Neural cell (in vitro differentiated cells): ENCODE measurements at regions not wholly inside any gene's neighbourhood (a gene's known extent, or its start where the extent isn't known, plus 50 kb on each side); places are given as distances from the start of the nearest gene placed in this dataset.

Experiments
- EP300 ChIP-seq: fragments of 450-650 bp; conservative IDR thresholded peaks from 2 replicates; pipeline ENCODE4 v1.6.1; 2014; ENCODE audit warnings: antibody characterized with exemption, mild to moderate bottlenecking, moderate library complexity; ENCODE audit not compliant: poor library complexity, severe bottlenecking
- EZH2 ChIP-seq: fragments of 200-600, 300-800 bp; shearing (Covaris generic), sonication (generic); IDR thresholded peaks from 2 replicates; pipeline ENCODE4 v1.6.1; 2014; ENCODE audit warnings: antibody characterized with exemption, low read length, borderline replicate concordance, mild to moderate bottlenecking; ENCODE audit not compliant: insufficient read depth, poor library complexity, severe bottlenecking
- POLR2AphosphoS5 ChIP-seq: IDR thresholded peaks from 2 replicates; pipeline ENCODE4 v1.6.1; 2012
- RAD21 ChIP-seq: fragments of 450-650 bp; conservative IDR thresholded peaks from 2 replicates; pipeline ENCODE4 v1.6.1; 2014; ENCODE audit warnings: antibody characterized with exemption, mild to moderate bottlenecking, moderate library complexity
- TF ChIP-seq, protein P1 (sequence below): fragments of 450-650 bp; IDR thresholded peaks from 2 replicates; pipeline ENCODE4 v1.5.1; 2014; ENCODE audit warnings: antibody characterized with exemption, mild to moderate bottlenecking, moderate library complexity; ENCODE audit not compliant: poor library complexity, severe bottlenecking
- TF ChIP-seq, protein P2 (sequence below): IDR thresholded peaks from 2 replicates; pipeline ENCODE4 v1.6.1; 2012; ENCODE audit warnings: borderline replicate concordance

DNA sequence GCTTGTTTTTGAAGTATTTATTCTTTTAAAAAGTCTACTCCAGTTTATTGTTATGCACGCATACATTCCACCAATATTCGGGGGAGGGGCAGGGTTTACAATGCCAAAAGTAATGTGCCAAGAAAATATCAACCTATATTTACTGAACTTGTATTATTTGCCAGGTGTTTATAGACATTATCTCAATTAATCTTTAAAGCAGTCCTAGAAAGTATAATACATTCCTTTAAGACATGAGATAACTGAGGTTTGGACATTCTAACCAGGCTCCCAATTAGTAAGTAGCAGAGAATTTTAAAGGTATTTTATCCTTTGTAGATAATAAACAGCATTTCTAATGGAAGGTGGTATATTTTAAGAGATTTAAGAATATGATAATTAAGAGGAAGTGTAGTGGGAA lies 124.5 kb upstream of the LRIG3 start:
- TF ChIP-seq, protein P1, sequence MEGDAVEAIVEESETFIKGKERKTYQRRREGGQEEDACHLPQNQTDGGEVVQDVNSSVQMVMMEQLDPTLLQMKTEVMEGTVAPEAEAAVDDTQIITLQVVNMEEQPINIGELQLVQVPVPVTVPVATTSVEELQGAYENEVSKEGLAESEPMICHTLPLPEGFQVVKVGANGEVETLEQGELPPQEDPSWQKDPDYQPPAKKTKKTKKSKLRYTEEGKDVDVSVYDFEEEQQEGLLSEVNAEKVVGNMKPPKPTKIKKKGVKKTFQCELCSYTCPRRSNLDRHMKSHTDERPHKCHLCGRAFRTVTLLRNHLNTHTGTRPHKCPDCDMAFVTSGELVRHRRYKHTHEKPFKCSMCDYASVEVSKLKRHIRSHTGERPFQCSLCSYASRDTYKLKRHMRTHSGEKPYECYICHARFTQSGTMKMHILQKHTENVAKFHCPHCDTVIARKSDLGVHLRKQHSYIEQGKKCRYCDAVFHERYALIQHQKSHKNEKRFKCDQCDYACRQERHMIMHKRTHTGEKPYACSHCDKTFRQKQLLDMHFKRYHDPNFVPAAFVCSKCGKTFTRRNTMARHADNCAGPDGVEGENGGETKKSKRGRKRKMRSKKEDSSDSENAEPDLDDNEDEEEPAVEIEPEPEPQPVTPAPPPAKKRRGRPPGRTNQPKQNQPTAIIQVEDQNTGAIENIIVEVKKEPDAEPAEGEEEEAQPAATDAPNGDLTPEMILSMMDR = no peak
- TF ChIP-seq RAD21 (no peak), EP300 (no peak), EZH2 (no peak), POLR2AphosphoS5 (no peak)
- TF ChIP-seq, protein P2, sequence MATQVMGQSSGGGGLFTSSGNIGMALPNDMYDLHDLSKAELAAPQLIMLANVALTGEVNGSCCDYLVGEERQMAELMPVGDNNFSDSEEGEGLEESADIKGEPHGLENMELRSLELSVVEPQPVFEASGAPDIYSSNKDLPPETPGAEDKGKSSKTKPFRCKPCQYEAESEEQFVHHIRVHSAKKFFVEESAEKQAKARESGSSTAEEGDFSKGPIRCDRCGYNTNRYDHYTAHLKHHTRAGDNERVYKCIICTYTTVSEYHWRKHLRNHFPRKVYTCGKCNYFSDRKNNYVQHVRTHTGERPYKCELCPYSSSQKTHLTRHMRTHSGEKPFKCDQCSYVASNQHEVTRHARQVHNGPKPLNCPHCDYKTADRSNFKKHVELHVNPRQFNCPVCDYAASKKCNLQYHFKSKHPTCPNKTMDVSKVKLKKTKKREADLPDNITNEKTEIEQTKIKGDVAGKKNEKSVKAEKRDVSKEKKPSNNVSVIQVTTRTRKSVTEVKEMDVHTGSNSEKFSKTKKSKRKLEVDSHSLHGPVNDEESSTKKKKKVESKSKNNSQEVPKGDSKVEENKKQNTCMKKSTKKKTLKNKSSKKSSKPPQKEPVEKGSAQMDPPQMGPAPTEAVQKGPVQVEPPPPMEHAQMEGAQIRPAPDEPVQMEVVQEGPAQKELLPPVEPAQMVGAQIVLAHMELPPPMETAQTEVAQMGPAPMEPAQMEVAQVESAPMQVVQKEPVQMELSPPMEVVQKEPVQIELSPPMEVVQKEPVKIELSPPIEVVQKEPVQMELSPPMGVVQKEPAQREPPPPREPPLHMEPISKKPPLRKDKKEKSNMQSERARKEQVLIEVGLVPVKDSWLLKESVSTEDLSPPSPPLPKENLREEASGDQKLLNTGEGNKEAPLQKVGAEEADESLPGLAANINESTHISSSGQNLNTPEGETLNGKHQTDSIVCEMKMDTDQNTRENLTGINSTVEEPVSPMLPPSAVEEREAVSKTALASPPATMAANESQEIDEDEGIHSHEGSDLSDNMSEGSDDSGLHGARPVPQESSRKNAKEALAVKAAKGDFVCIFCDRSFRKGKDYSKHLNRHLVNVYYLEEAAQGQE = no peak
